ENCODE measurements at regions not wholly inside any gene's neighbourhood (a gene's known extent, or its start where the extent isn't known, plus 50 kb on each side); places are given as distances from the start of the nearest gene placed in this dataset.

DNA sequence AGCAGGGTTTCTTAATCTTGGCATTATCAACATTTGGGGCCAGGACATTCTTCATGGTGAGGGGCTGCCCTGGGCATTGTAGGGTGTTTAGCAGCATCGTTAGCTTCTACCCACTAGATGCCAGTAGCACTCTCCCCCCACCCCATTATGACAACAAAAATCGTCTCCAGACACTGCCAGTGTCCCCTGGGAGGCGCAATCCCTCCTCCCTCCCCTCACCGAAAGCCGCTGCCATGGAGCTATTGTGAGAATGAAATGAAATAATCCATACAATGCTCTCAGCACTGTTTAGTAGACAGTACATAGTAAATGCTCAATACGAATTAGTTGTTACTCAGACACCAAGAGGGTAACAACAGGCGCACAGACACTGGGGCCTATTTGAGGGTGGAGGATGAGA is 502.9 kb downstream of the NPIPA7 start:
- CTCF ChIA-PET: interaction anchor here (0.7 to 3.1 kb wide), 9 partner anchors 9 to 1891 kb away, joined by 3 to 16 read pairs (median 4); no protein-coding TSS in a partner anchor
- peak; percentile 38; the same call in 1 of the 2 replicates for ATAC-seq
- DNase-seq (ENCODE audit: low spot score): no peak

More for the DNA sequence above, 502.9 kb downstream of the NPIPA7 start:
- H3K9me3 Mint-ChIP-seq: no peaks in the 10 kb centered on the region
- no peak overlapping the region for H3K27ac Mint-ChIP-seq
- H3K27me3 Mint-ChIP-seq (ENCODE audit: low read depth): no peaks in the 10 kb centered on the region; the same call in 1 of the 2 replicates
- peaks cover 27% of the 10 kb centered on the region for H3K4me1 Mint-ChIP-seq
- POLR2A ChIA-PET: no interaction called here
- no peak overlapping the region for H3K4me3 Mint-ChIP-seq
- no peaks in the 10 kb centered on the region for H3K36me3 Mint-ChIP-seq
- TF ChIP-seq TEAD4 (CRISPR knock-in tag; IDR thresholded peaks at IDR 0.05) (no peak), HMGA2 (CRISPR knock-in tag; IDR thresholded peaks at IDR 0.05) (no peak), OVOL2 (CRISPR knock-in tag; IDR thresholded peaks at IDR 0.05; ENCODE audit: borderline replicate concordance) (no peak), CREB1 (CRISPR knock-in tag; IDR thresholded peaks at IDR 0.05) (no peak), ZNF671 (CRISPR knock-in tag; IDR thresholded peaks at IDR 0.05) (no peak), IRF2 (CRISPR knock-in tag; IDR thresholded peaks at IDR 0.05; ENCODE audit: borderline replicate concordance, low read depth) (no peak), KAT7 (CRISPR knock-in tag; IDR thresholded peaks at IDR 0.05; ENCODE audit: borderline replicate concordance) (no peak), TEAD1 (CRISPR knock-in tag; IDR thresholded peaks at IDR 0.05) (no peak), EMX1 (CRISPR knock-in tag; IDR thresholded peaks at IDR 0.05) (no peak), ZNF317 (CRISPR knock-in tag; IDR thresholded peaks at IDR 0.05; ENCODE audit: borderline replicate concordance, low read depth) (no peak), SP1 (CRISPR knock-in tag; conservative IDR thresholded peaks at IDR 0.05) (no peak), CBFB (CRISPR knock-in tag; IDR thresholded peaks at IDR 0.05; ENCODE audit: low read depth) (no peak)
- TF ChIP-seq, protein P1, sequence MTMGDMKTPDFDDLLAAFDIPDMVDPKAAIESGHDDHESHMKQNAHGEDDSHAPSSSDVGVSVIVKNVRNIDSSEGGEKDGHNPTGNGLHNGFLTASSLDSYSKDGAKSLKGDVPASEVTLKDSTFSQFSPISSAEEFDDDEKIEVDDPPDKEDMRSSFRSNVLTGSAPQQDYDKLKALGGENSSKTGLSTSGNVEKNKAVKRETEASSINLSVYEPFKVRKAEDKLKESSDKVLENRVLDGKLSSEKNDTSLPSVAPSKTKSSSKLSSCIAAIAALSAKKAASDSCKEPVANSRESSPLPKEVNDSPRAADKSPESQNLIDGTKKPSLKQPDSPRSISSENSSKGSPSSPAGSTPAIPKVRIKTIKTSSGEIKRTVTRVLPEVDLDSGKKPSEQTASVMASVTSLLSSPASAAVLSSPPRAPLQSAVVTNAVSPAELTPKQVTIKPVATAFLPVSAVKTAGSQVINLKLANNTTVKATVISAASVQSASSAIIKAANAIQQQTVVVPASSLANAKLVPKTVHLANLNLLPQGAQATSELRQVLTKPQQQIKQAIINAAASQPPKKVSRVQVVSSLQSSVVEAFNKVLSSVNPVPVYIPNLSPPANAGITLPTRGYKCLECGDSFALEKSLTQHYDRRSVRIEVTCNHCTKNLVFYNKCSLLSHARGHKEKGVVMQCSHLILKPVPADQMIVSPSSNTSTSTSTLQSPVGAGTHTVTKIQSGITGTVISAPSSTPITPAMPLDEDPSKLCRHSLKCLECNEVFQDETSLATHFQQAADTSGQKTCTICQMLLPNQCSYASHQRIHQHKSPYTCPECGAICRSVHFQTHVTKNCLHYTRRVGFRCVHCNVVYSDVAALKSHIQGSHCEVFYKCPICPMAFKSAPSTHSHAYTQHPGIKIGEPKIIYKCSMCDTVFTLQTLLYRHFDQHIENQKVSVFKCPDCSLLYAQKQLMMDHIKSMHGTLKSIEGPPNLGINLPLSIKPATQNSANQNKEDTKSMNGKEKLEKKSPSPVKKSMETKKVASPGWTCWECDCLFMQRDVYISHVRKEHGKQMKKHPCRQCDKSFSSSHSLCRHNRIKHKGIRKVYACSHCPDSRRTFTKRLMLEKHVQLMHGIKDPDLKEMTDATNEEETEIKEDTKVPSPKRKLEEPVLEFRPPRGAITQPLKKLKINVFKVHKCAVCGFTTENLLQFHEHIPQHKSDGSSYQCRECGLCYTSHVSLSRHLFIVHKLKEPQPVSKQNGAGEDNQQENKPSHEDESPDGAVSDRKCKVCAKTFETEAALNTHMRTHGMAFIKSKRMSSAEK (CRISPR knock-in tag; IDR thresholded peaks at IDR 0.05; ENCODE audit: borderline replicate concordance): no peak
- TF ChIP-seq, protein P2, sequence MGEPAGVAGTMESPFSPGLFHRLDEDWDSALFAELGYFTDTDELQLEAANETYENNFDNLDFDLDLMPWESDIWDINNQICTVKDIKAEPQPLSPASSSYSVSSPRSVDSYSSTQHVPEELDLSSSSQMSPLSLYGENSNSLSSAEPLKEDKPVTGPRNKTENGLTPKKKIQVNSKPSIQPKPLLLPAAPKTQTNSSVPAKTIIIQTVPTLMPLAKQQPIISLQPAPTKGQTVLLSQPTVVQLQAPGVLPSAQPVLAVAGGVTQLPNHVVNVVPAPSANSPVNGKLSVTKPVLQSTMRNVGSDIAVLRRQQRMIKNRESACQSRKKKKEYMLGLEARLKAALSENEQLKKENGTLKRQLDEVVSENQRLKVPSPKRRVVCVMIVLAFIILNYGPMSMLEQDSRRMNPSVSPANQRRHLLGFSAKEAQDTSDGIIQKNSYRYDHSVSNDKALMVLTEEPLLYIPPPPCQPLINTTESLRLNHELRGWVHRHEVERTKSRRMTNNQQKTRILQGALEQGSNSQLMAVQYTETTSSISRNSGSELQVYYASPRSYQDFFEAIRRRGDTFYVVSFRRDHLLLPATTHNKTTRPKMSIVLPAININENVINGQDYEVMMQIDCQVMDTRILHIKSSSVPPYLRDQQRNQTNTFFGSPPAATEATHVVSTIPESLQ (CRISPR knock-in tag; IDR thresholded peaks at IDR 0.05): no peak
- TF ChIP-seq, protein P3, sequence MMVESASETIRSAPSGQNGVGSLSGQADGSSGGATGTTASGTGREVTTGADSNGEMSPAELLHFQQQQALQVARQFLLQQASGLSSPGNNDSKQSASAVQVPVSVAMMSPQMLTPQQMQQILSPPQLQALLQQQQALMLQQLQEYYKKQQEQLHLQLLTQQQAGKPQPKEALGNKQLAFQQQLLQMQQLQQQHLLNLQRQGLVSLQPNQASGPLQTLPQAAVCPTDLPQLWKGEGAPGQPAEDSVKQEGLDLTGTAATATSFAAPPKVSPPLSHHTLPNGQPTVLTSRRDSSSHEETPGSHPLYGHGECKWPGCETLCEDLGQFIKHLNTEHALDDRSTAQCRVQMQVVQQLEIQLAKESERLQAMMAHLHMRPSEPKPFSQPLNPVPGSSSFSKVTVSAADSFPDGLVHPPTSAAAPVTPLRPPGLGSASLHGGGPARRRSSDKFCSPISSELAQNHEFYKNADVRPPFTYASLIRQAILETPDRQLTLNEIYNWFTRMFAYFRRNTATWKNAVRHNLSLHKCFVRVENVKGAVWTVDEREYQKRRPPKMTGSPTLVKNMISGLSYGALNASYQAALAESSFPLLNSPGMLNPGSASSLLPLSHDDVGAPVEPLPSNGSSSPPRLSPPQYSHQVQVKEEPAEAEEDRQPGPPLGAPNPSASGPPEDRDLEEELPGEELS (CRISPR knock-in tag; IDR thresholded peaks at IDR 0.05): no peak
- TF ChIP-seq, protein P4, sequence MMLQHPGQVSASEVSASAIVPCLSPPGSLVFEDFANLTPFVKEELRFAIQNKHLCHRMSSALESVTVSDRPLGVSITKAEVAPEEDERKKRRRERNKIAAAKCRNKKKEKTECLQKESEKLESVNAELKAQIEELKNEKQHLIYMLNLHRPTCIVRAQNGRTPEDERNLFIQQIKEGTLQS (CRISPR knock-in tag; conservative IDR thresholded peaks at IDR 0.05): no peak
- TF ChIP-seq, protein P5, sequence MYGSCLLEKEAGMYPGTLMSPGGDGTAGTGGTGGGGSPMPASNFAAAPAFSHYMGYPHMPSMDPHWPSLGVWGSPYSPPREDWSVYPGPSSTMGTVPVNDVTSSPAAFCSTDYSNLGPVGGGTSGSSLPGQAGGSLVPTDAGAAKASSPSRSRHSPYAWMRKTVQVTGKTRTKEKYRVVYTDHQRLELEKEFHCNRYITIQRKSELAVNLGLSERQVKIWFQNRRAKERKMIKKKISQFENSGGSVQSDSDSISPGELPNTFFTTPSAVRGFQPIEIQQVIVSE (CRISPR knock-in tag; IDR thresholded peaks at IDR 0.05; ENCODE audit: borderline replicate concordance): no peak
- TF ChIP-seq, protein P6, sequence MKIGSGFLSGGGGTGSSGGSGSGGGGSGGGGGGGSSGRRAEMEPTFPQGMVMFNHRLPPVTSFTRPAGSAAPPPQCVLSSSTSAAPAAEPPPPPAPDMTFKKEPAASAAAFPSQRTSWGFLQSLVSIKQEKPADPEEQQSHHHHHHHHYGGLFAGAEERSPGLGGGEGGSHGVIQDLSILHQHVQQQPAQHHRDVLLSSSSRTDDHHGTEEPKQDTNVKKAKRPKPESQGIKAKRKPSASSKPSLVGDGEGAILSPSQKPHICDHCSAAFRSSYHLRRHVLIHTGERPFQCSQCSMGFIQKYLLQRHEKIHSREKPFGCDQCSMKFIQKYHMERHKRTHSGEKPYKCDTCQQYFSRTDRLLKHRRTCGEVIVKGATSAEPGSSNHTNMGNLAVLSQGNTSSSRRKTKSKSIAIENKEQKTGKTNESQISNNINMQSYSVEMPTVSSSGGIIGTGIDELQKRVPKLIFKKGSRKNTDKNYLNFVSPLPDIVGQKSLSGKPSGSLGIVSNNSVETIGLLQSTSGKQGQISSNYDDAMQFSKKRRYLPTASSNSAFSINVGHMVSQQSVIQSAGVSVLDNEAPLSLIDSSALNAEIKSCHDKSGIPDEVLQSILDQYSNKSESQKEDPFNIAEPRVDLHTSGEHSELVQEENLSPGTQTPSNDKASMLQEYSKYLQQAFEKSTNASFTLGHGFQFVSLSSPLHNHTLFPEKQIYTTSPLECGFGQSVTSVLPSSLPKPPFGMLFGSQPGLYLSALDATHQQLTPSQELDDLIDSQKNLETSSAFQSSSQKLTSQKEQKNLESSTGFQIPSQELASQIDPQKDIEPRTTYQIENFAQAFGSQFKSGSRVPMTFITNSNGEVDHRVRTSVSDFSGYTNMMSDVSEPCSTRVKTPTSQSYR (CRISPR knock-in tag; IDR thresholded peaks at IDR 0.05): no peak

Data from WTC11 (cell line).